GM18517 (cell line): ENCODE measurements at regions not wholly inside any gene's neighbourhood (a gene's known extent, or its start where the extent isn't known, plus 50 kb on each side); places are given as distances from the start of the nearest gene placed in this dataset.

Source experiments
- ATAC-seq: cut with Tn5 transposase; IDR thresholded peaks from one replicate; pipeline ENCODE4 v1.9.1; 2021; ENCODE audit warnings: mild to moderate bottlenecking, moderate library complexity; ENCODE audit not compliant: unreplicated experiment

DNA sequence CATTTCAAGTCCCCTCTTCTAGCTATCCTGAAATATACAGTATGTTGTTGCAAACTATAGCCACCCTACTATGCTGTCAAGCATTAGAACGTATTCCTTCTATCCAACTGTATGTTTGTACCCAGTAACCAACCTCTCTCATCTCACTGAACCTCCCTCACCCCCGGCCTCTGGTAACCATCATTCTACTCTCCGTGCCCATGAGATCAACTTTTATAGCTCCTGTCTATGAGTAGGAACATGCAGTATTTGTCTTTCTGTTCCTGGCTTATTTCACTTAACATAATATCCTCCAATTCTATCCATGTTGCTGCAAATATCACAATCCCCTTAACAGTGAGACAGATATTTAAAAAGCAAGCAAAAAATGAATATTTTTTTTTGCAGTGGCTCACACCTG is 196.9 kb downstream of the PAX1 start:
- no peak for ATAC-seq

DNA sequence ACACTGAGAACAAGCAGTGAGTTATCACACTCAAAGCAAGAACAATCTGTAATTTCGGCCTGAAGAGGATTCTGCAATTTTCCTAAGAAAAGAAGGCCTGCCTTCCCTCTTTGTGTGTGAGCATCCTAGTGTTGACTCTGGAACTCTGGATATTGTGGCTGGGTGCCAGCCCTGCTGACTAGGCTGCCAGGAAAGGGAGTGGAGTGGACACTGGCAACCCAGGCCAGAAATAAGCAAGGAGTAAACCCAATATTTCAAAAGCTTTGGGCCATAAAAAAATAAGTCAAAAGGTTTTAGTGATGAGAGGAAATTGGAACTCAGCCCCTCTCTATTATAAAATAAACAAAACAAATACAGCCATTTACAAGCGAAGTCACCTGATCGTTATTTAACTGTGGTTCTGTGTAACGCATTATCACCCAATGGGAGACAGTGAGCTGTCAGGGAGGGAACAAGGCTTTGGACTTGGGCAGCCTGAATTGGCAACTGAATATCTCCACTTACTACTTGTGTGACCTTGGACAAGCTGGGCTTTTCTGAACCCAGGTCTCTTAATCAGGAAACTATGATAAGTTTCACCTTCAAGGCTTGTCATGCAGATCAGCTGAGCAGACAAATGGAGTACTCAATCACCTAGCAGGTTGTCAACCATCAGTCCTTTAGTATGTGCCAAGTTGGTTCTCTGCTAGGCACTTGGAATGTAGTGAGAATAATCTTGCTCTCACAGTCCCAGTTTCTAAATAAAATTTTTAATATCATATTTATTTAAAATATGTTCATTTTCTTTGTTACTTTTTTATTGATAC is 196.2 kb downstream of the PAX1 start:
- ATAC-seq: no peak

DNA sequence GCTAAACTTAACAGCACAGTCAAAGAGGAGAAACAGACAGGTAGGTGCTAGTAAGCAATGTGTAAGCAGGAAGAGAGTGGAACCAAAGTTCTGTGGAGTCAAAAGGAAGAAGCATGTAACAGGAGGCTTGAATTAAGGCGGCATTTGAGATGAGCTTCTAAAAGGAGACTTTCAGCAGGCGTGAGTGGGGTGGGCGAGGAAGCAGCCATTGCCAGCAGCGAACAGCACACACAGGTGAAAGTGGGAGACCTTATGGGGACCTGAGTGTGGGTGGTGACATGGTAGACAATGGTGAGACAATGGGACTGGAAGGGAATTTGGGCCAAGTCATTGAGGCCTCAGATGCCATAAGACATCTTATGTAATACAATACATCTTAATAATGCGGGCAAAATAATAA is 195.0 kb downstream of the PAX1 start:
- ATAC-seq: no peak

DNA sequence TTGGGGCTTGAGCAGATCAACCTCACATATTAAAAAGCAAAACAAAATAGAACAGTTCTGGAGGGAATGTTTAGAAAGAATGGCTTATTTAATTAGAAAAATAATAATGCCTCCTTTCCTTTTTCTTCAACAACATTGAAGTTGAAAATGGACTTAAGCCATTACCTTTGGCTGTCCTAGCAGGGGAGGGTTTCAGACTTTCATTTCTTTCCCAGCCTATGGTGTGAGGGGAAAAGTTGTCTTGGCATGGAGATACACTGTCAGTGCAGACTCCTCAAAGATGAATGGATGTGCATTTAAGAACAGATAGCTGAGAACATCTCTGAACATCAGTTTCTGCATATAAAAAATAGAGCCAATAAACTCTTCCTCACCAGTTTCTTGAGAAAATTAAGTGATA is 169.5 kb downstream of the PAX1 start:
- no peak for ATAC-seq

DNA sequence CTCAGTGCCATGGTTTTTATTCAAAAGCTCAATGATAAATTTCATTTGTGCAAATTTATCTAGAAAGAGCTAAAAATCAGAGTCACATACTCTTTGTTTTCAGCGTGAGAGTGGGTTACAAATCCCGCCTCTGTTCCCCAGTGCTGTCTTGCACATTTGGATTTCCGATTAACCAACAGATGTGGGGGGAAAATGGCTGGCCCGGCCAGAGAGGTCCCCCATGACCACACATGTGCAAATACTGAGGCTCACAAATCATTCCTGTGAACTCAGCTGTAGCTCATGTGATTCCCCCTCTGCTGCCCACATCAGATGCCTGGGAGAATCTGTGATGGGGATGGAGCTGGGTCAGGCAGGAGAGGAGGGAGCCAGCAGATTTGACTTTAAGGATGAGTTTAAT is 168.7 kb downstream of the PAX1 start:
- no peak for ATAC-seq

DNA sequence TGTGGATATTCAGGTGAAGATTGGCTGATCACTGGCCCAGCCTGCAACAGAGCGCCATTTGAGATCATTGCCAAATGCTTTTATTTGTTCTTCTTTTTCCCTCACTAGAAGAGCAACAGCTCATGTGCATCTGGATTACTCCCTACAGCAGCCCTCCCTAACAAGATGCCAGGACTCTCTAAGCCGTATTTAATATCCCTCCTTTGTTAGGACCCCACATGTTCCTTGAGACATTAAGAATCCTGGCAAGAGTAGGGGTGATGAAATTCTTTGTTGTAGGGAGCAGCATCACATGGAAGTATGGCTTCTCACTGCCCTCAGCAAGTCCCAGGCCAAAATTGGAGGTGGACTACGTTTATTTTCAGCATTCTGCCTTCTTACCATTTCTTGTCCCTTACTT is 167.8 kb downstream of the PAX1 start:
- ATAC-seq: no peak

DNA sequence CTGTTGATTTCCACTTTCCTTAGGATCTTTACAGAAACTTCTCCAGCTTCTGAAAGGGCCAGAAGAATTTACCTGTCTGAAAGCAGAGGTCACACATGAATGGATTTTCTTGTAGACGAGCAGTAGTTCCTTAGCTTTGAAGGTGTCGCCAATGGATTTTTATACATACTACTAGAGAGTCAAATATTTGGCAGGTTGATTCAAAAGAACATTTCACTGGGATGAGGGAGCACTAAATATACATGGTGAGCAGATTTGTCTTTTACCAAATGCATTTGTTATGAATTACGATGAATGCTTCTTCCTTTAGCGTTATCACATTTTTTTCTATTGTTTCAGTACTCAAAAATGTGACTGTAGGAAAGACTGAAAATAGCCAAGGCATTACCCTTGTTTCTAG is 162.3 kb downstream of the PAX1 start:
- ATAC-seq: no peak

DNA sequence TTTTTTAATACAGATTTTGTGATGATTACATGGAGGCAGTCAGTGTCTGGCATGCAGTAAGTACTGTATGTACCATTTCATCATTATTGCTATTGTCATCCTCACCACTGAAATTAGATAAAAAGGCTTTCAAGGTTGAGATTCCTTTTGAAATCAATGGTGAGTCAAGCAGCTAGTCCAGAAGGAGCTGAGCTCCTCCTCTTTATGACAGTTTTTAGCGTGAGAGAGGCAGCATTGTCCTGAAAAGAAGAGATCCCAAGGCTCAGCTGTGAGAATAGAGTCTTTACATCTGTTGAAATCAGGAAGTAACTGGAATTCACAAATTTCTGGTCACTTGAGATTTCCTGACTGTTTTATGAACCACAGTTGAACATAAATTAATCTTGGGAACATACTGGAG is 161.9 kb downstream of the PAX1 start:
- no peak for ATAC-seq

DNA sequence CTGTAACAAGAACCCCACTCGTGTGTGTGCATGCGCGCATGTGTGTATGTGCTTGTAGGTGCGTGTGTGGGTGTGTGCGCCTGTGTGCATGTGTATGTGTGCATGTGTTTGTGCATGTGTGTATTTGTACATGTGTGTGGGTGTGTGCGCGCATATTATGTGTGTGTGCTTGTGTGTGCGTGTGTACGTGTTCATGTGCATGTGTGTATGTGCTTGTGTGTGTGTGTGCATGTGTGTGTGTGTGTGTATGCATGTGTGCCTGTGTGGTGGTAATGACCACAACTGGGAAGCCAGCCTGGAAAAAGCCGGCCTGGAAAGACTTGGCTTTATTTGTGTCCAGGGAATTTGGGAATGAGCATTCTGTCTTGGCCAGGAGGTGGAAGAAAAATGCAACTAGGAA is 157.5 kb downstream of the PAX1 start:
- no peak for ATAC-seq

DNA sequence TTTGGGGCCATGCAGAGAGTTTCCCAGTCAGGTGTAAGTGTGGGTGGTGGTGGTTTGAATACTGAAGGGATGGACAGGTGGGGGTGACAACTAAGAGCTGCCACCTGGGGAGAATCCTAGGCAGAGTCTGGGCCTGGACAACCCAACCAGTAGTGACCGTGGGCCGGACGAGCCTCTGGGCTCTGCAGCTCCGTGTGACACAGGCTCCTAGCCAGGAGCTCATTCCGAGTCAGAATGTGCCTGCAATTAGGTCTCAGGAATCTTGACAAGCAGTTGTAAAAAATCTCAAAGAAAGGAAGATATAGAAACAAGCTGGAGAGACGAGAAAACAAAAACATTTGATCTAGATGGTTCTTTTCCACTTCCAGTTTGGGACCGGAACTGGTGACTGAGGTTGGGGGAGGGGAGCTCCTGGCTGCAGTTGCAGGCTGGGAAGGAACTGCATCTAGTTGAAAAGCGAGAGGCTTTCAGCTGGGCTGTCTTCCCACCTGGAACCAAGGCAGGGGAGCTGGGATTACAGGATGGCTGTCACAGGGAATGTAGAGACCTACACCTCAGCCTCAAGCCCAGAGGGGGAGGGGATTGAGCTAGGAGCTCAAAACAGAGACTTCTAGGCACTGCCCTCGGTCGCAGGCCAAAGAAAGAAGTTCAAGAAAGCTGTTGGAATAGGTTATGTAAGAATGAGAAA is 156.9 kb downstream of the PAX1 start:
- no peak for ATAC-seq

DNA sequence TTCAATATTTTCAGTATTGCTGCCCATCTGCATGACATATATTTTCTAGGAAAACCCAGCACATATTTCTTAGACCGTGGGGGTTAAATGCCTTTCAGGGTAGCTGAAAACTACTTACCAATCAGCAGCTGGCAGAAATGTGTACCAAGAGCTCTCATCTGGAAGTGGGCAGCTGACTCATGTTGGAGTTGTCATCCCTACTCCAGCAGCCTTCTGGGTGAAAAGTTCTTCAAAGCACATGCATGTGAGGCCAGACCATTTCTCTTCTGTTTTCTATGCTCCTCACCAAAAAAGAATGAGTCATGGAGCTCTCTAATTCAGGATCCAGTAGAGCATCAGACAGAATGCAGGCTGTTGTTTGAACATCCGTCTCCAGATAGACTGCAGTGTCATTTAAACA is 135.5 kb downstream of the PAX1 start:
- ATAC-seq: no peak

DNA sequence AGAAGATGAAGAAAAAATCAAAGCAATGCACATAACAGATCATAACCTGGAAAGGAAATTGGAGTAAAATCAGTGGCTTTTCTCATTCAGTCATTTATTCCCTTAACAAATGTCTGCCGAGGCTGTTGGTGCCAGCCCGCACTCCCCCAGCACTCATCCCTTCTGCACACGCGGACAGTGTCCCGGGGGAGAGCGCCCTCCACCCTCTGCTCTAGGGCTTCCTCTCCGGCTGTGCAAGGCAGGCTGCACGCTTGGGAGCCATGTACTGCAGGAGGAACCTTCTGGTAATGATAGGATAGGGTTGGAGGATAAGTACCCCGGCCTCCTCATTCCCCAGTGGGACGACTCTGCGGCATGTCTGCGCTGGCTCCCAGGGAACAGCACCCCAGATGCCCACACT is 134.5 kb downstream of the PAX1 start:
- ATAC-seq: no peak

DNA sequence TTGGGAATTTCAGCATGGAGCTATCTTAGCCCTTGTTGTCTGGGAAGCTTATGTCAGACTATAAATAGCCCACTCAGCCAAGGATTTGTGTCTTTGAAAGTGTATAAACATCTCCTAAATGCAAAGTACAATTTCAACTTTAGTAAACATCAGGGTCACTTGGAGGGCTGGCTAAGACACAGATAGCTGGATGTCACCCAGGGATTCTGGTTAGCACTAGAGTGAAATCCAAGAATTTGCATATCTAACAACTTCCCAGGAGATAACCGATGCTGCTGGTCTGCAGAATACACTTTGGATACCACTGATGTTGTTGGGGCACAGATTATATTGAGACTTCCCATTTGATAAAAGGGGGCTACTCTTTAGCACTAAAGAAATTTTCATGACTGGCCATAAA is 130.9 kb downstream of the PAX1 start:
- ATAC-seq: no peak

DNA sequence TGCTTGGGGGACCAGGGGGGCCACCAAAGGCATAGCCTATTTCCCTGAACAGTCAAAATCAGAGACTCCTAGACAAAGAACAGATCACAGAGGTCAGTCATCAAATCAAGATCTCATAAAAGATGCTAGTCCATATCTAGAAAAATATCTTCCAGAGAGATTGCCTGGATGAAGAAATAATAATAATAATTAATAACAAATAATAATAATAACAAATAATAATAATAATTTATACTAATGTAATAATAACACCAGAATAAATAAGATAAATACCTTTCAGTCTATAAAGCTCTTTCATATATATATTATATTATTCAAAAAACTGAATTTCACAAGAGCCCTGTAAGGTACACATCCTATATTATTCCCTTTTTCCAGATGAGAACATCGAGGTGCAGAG is 129.6 kb downstream of the PAX1 start:
- no peak for ATAC-seq

DNA sequence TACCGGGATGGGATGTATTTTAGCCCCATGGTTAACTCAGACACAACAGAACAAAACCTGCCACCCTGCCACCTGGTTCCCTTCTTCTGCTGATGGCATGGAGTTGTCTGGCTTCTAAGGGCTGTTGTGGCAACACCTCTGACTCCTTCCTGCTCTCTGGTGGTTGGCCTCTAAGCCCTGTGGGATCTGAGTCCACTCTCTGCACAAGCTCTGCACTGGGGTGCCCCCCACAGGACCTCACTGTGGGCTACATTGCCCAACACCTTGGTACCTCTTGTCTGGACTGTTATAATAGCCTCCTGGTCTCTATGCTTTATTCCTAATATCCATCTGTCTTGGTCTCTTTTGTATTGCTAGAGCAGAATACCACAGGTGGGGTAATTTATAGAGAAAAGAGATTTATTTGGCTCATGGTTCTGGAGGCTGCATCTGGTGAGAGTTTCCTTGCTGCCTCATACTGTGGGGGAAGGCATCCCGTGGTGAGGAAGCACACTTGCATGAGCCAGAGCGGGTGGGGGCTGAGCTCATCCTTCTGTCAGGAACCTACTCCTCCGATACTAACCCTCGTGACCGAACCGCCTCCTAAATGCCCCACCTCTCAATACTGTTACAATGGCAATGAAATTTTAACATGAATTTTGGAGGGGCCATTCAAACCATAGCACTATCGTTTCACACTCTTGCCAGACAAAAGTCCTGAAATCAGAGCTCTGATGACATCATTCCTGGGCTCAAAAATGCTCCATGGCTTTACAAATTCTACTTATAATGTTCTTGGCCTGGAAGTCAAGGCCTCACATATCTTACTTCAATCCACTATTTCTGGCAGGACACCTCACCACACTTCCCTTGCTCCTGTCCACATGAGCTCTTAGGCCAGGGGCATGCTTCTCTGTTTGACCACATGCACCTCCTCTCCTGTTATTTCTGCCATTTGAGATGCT is 127.2 kb downstream of the PAX1 start:
- ATAC-seq: no peak

DNA sequence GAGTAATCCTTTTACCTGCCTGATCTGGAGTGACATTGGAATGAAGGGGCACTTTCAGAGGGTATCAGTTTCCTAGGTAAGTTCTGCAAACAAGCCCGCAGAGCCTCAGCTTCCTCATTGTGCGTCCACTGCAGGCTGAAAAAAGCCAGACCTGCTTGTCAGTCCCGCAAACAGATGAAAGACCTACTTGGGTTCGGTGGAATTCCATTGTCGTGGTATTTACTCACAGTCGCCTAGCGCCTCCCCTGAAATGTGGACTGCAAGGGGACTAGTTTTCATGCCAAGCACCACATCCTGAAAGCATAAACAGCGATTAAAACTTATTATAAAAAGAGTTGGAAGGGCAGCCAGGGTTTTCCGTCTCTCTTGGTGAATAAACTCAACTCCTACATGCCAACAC is 121.5 kb downstream of the PAX1 start:
- no peak for ATAC-seq

DNA sequence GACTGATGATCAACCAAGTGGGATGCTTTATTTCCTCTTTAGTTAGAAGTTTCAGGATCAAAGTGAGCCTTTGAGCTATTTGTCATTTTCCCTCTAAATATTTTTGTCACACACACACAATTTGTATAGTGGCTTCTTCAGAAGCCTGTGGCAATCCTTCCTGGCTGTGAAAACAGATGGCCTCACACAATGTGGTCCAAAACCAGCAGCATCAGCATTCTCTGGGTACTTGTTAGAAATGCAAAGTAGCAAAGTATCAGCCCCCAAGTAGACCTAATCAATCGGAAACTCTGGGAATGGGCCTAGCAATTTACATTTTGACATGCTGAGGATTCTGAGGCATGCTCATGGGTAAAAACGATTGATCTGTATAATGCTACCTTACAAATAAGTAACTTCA is 115.9 kb downstream of the PAX1 start:
- ATAC-seq: no peak

DNA sequence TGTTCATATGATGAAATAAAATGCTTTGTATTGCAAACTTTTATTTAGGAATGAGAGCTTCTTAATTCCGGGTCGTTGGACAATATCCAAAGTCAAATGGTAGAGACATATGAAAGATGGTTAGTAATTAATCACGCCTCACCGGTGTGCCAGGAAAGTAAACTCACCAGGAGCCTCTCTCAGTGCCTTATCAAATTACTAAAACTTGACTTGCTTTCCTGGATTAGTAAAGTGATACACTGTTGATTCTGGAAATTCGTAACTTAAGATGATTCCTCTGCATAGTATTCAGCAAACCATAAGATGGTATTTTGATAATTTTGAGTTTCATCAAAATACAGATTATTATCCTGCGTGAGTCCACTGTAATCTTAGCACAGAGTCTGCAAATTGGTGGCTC is 115.2 kb downstream of the PAX1 start:
- ATAC-seq: no peak

DNA sequence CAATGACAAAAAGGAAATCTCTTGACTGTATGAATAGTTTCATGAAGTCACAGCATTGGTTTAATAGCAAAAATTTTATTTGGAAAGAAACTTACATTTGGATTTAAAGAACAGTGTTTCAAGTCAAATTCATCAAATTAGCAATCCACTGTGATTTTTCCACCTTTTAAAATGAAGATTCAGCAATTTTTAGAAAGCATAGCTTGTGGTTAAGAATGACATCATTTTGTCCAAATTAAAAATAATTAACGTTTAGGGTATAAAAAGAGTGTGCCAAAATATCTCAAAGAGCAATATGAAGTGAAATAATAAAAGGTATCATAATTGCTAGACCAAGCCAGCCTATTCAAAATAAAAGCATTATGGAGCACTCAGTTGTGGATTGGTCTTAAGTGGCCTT is 114.6 kb downstream of the PAX1 start:
- ATAC-seq: no peak

DNA sequence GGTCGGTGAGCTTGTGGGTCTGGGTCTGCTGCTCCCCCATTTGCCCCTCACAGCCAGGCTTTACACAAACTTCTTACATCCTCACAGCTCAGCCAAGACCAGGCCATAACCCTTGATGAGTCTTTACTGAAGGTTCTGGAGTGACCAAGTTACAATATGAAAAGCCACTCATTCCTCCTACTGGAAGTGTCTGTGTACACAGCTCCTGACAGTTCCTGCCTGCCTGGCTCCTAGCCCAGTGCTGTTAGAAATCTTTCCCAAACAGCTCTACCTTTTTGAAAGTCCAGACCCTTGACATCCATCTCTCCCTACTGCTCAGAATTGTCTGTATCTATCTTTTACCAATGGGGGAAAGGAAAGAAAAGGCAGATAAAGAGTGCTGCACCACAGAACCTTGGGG is 106.9 kb downstream of the PAX1 start:
- ATAC-seq: no peak

DNA sequence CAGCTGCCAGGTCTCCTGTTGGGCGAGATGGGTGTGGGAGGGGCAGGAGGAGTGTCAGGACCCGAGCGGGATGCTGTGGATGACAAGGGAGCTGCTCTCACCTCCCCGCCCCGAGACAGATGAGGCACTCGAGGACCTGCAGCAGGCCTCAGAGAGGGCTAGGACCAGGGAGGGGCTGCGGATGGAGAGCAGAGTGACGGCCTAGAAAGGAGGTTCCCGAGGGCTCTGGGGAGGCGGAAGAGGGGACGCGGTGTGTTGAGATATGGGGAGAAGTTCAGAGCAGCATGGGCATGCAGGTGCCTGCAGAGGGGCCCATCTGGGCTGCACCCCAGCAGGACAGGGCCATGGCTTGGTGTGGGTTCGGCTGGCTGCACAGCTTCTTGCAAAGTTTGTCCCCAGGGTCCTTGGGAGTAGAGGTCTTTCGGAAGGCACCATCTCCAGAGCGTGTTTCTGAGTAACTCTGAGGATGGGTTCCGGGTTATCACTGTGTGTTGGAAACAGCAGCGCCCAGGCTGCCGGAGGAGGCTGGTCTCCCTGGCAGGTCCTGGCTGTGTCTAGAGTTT is 104.6 kb downstream of the PAX1 start:
- no peak for ATAC-seq
